Panc1 (cell line): ENCODE measurements at regions not wholly inside any gene's neighbourhood (a gene's known extent, or its start where the extent isn't known, plus 50 kb on each side); places are given as distances from the start of the nearest gene placed in this dataset.

Experiments
- ATAC-seq: fragments of 200-7000 bp; cut with Tn5 transposase; 2 replicates; pipeline ENCODE4 v1.9.1; 2020; ENCODE audit warnings: mild to moderate bottlenecking, moderate library complexity
- BruUV-seq: library from RNA; stranded (reverse); fragments of 400-500 nt; replicated peaks from 2 replicates; lab custom pipeline; 2021; lab: Mats Ljungman, UMichigan
- CTCF ChIA-PET: fragments of 300-600 bp; sonication (Branson Sonifier 250); formaldehyde crosslinking; loops from one replicate; lab custom pipeline; 2022; ENCODE audit warnings: antibody characterized with exemption; lab: Charles Lee
- POLR2A ChIA-PET: fragments of 300-600 bp; sonication (Branson Sonifier 250); formaldehyde crosslinking; loops from one replicate; lab custom pipeline; 2022; ENCODE audit warnings: antibody characterized with exemption; lab: Charles Lee
- DNase-seq: peaks from one replicate; pipeline ENCODE4 v3.0.0-alpha.2; 2010; ENCODE audit warnings: low read depth, low spot score
- H3K27ac ChIP-seq: 2 replicates; pipeline ENCODE4 v1.5.1; 2011; ENCODE audit warnings: mild to moderate bottlenecking, low read length, inconsistent platforms
- H3K27me3 ChIP-seq: fragments of 200-500 bp; sonication (Bioruptor generic); 2 replicates; pipeline ENCODE4 v1.6.0; 2014; ENCODE audit warnings: low read length, inconsistent platforms; ENCODE audit not compliant: control insufficient read depth, insufficient read depth
- H3K36me3 ChIP-seq: fragments of 200-500 bp; sonication (Bioruptor generic); 2 replicates; pipeline ENCODE4 v1.5.1; 2014; ENCODE audit warnings: inconsistent platforms, mild to moderate bottlenecking, low read length, moderate library complexity; ENCODE audit not compliant: control insufficient read depth, insufficient read depth
- H3K4me1 ChIP-seq: 2 replicates; pipeline ENCODE4 v1.5.1; 2011; ENCODE audit warnings: inconsistent platforms, mild to moderate bottlenecking, low read length, moderate library complexity; ENCODE audit not compliant: control insufficient read depth, insufficient read depth
- H3K4me3 ChIP-seq, 2 experiments: 2 replicates each; pipeline ENCODE4 v1.5.1; 2011 to 2012; ENCODE audit warnings: low read depth in 2 of 2, low read length in 2 of 2, mild to moderate bottlenecking in 2 of 2, inconsistent platforms in 1 of 2, moderate library complexity in 1 of 2
- H3K9me3 ChIP-seq: fragments of 200-500 bp; sonication (Bioruptor generic); 2 replicates; pipeline ENCODE4 v1.5.1; 2014; ENCODE audit warnings: low read depth, mild to moderate bottlenecking, inconsistent platforms, low read length, moderate library complexity; ENCODE audit not compliant: control insufficient read depth, insufficient read depth
- CTCF ChIP-seq: fragments of 450-650 bp; IDR thresholded peaks from 2 replicates; pipeline ENCODE4 v1.5.1; 2017; ENCODE audit warnings: mild to moderate bottlenecking
- POLR2AphosphoS5 ChIP-seq: IDR thresholded peaks from 2 replicates; pipeline ENCODE4 v1.6.1; 2012; ENCODE audit warnings: mild to moderate bottlenecking, low read depth, low read length, moderate library complexity
- SIN3A ChIP-seq: IDR thresholded peaks from 2 replicates; pipeline ENCODE4 v1.6.1; 2012; ENCODE audit warnings: low read depth, mild to moderate bottlenecking, low read length, moderate library complexity, borderline replicate concordance; ENCODE audit not compliant: insufficient read depth
- TCF7L2 ChIP-seq: IDR thresholded peaks from 2 replicates; pipeline ENCODE4 v1.6.1; 2011; ENCODE audit warnings: mild to moderate bottlenecking, low read depth, low read length, inconsistent platforms
- in situ Hi-C: cut with HindIII; loops from 2 replicates; pipeline ENCODE4 v1.10.0; 2016; ENCODE audit warnings: low sequenced_read_pairs, low pct_unique_long_range_greater_than_20kb
- intact Hi-C: fragments of 100-400 bp; cut with micrococcal nuclease; formaldehyde crosslinking; loops from one replicate; pipeline ENCODE4 v1.10.0; 2022; ENCODE audit not compliant: unreplicated experiment
- TF ChIP-seq, protein P1 (sequence below), 2 experiments: IDR thresholded peaks; 2 replicates each; pipeline ENCODE4 v1.6.1; 2011 to 2012; ENCODE audit warnings: low read depth in 2 of 2, control low read depth in 1 of 2, low read length in 1 of 2, mild to moderate bottlenecking in 1 of 2, moderate library complexity in 1 of 2; ENCODE audit not compliant: insufficient read depth in 1 of 2

GRCh38 chrX:63979480-63979879 is 194.5 kb upstream of the ARHGEF9 start:
- Histone ChIP-seq H3K36me3 (no peaks in the 10 kb centered on the region; the same call in 1 of the 2 replicates), H3K4me1 (no peaks in the 10 kb centered on the region), H3K27ac (no peak overlapping the region), H3K4me3 (no peak overlapping the region), H3K9me3 (no peaks in the 10 kb centered on the region), H3K27me3 (no peaks in the 10 kb centered on the region)
- in situ Hi-C loops (no loop called here), intact Hi-C loops (no loop called here)
- DNase-seq, result no peak
- POLR2A ChIA-PET, result no interaction called here
- no peak for ATAC-seq
- CTCF ChIA-PET, result no interaction called here
- BruUV-seq, result no TSS peak
- no peak for TF ChIP-seq TCF7L2
- no peak for TF ChIP-seq POLR2AphosphoS5
- no peak for TF ChIP-seq CTCF
- no peak for TF ChIP-seq SIN3A
- TF ChIP-seq, protein P1, sequence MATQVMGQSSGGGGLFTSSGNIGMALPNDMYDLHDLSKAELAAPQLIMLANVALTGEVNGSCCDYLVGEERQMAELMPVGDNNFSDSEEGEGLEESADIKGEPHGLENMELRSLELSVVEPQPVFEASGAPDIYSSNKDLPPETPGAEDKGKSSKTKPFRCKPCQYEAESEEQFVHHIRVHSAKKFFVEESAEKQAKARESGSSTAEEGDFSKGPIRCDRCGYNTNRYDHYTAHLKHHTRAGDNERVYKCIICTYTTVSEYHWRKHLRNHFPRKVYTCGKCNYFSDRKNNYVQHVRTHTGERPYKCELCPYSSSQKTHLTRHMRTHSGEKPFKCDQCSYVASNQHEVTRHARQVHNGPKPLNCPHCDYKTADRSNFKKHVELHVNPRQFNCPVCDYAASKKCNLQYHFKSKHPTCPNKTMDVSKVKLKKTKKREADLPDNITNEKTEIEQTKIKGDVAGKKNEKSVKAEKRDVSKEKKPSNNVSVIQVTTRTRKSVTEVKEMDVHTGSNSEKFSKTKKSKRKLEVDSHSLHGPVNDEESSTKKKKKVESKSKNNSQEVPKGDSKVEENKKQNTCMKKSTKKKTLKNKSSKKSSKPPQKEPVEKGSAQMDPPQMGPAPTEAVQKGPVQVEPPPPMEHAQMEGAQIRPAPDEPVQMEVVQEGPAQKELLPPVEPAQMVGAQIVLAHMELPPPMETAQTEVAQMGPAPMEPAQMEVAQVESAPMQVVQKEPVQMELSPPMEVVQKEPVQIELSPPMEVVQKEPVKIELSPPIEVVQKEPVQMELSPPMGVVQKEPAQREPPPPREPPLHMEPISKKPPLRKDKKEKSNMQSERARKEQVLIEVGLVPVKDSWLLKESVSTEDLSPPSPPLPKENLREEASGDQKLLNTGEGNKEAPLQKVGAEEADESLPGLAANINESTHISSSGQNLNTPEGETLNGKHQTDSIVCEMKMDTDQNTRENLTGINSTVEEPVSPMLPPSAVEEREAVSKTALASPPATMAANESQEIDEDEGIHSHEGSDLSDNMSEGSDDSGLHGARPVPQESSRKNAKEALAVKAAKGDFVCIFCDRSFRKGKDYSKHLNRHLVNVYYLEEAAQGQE (IDR thresholded peaks at IDR 0.05; ENCODE audit: insufficient read depth in 1 of 2, low read depth in 2 of 2, low read length in 1 of 2), result no peak

DNA sequence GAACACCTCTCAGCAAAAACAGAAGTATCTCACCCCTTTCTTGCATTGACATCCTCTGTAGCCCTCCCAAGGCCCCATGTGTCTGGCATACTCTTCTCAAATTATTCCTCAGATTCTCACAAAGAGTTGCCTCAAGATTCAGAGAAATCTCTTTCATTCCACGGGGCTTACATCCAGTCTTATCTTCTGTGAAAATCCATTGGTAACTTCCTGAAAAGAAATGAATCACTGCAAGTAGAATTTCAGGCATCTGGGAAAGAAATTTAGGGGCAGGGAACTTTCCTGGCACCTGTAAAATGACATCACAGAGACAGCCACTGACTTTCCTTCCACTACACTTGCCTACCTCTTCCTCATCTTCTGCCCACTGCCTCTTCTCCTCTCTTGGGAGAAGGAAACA is 182.5 kb upstream of the ARHGEF9 start:
- Histone ChIP-seq H3K36me3 (no peaks in the 10 kb centered on the region), H3K27me3 (no peaks in the 10 kb centered on the region), H3K27ac (no peak overlapping the region), H3K4me1 (no peaks in the 10 kb centered on the region), H3K9me3 (no peaks in the 10 kb centered on the region), H3K4me3 (no peak overlapping the region)
- ChIA-PET CTCF (no interaction called here), POLR2A (no interaction called here)
- intact Hi-C loops (no loop called here), in situ Hi-C loops (no loop called here)
- no peak for DNase-seq
- no TSS peak for BruUV-seq
- TF ChIP-seq, protein P1 (IDR thresholded peaks at IDR 0.05; ENCODE audit: insufficient read depth in 1 of 2, low read depth in 2 of 2, low read length in 1 of 2), result no peak
- no peak for TF ChIP-seq SIN3A
- no peak for TF ChIP-seq CTCF
- no peak for TF ChIP-seq POLR2AphosphoS5
- TF ChIP-seq TCF7L2, result no peak
- ATAC-seq, result no peak
